ENCODE measurements at regions not wholly inside any gene's neighbourhood (a gene's known extent, or its start where the extent isn't known, plus 50 kb on each side); places are given as distances from the start of the nearest gene placed in this dataset.
"Not testable (repeated sequence)": the region's sequence is repeated elsewhere in the genome, so short reads cannot be mapped to it uniquely, and the experiment has no call there.

DNA sequence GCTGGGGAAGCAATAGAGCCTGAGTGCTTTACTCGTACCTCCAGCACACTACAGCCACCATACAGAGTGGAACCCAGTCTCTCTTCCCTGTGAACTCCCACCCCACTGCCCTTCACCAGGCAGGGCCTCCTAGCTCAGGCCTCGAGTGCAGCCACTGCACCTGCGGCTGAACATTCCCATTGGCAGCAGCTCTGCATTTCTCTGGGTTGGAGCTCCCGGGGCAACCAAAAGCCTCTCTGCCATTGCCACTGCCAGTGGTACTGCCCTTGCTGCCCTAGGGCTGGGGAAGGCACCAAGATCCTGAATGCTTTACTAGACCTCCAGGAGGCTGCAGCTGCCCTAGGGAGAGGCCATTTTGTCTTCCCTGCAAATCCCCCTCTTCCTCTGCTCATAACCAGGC, 266.8 kb downstream of the TDRD3 start:
- intact Hi-C loops (cut with micrococcal nuclease) = no loop called here
- H3K27me3 Mint-ChIP-seq = no peaks in the 10 kb centered on the region
- TF ChIP-seq, protein P1, sequence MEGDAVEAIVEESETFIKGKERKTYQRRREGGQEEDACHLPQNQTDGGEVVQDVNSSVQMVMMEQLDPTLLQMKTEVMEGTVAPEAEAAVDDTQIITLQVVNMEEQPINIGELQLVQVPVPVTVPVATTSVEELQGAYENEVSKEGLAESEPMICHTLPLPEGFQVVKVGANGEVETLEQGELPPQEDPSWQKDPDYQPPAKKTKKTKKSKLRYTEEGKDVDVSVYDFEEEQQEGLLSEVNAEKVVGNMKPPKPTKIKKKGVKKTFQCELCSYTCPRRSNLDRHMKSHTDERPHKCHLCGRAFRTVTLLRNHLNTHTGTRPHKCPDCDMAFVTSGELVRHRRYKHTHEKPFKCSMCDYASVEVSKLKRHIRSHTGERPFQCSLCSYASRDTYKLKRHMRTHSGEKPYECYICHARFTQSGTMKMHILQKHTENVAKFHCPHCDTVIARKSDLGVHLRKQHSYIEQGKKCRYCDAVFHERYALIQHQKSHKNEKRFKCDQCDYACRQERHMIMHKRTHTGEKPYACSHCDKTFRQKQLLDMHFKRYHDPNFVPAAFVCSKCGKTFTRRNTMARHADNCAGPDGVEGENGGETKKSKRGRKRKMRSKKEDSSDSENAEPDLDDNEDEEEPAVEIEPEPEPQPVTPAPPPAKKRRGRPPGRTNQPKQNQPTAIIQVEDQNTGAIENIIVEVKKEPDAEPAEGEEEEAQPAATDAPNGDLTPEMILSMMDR (IDR thresholded peaks at IDR 0.05) = no peak
- H3K4me1 Mint-ChIP-seq (ENCODE audit: low read depth) = no peaks in the 10 kb centered on the region
- peaks cover 2% of the 10 kb centered on the region for H3K9me3 Mint-ChIP-seq
- ChIA-PET CTCF (no interaction called here), POLR2A (no interaction called here)
- H3K36me3 Mint-ChIP-seq (ENCODE audit: low read depth) = no peaks in the 10 kb centered on the region
- ATAC-seq (no peak), DNase-seq (no peak)
- no peak overlapping the region for H3K27ac Mint-ChIP-seq
- H3K4me3 Mint-ChIP-seq = no peak overlapping the region

DNA sequence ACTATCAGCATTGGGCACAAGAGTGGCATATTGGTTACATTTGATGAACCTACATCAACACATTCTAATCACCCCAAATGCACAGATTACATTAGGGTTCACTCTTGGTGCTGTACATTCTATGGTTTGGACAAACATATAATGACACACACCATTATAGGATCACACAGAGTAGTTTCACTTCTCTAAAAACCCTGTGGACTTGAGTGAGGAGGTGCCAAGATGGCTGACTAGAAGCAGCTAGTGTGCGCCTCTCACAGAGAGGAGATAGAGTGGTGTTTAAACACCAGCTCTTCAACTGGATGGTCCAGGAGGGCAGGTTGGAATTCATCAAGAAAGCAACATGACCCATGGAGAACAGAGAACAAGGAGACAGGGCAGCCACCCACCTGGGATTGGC, 265.6 kb downstream of the TDRD3 start:
- no peak for ATAC-seq
- no peaks in the 10 kb centered on the region for H3K4me1 Mint-ChIP-seq (ENCODE audit: low read depth)
- ChIA-PET CTCF (no interaction called here), POLR2A (interaction anchor here (0.9 kb wide), 1 partner anchor 8 kb away, joined by 3 read pairs; no protein-coding TSS in a partner anchor)
- no peaks in the 10 kb centered on the region for H3K36me3 Mint-ChIP-seq (ENCODE audit: low read depth)
- intact Hi-C loops (cut with micrococcal nuclease) = no loop called here
- DNase-seq = no peak
- H3K27ac Mint-ChIP-seq = no peak overlapping the region
- peaks cover 2% of the 10 kb centered on the region for H3K9me3 Mint-ChIP-seq
- no peaks in the 10 kb centered on the region for H3K27me3 Mint-ChIP-seq
- TF ChIP-seq, protein P1 (IDR thresholded peaks at IDR 0.05) = no peak
- H3K4me3 Mint-ChIP-seq = no peak overlapping the region

DNA sequence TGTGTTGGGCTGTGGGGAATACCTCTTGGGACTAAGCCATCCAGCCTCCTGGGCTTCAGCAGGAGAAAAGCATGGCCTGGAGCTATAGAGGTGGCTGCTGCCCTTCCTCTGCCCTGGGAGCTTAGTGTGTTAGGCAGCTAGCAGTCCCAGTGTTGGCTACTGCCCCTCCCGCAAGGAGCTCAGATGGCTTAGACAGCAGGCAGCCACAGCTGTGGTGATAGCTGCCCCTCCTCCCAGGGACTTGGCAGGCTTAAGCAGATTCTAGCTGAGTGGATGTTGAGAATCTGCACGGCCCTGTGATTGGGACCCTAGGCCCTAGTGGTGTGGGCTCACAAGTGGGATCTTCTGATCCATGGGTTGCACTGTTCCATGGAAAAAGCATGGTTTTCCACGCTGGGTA, 264.5 kb downstream of the TDRD3 start:
- H3K4me3 Mint-ChIP-seq = no peak overlapping the region
- TF ChIP-seq, protein P1 (IDR thresholded peaks at IDR 0.05) = no peak
- ChIA-PET CTCF (no interaction called here), POLR2A (interaction anchor here (0.6 kb wide), 1 partner anchor 720 kb away, joined by 3 read pairs; no protein-coding TSS in a partner anchor)
- H3K9me3 Mint-ChIP-seq = peaks cover 2% of the 10 kb centered on the region
- intact Hi-C loops (cut with micrococcal nuclease) = no loop called here
- no peak for DNase-seq
- no peaks in the 10 kb centered on the region for H3K4me1 Mint-ChIP-seq (ENCODE audit: low read depth)
- no peak overlapping the region for H3K27ac Mint-ChIP-seq
- no peak for ATAC-seq
- no peaks in the 10 kb centered on the region for H3K27me3 Mint-ChIP-seq
- H3K36me3 Mint-ChIP-seq (ENCODE audit: low read depth) = no peaks in the 10 kb centered on the region

DNA sequence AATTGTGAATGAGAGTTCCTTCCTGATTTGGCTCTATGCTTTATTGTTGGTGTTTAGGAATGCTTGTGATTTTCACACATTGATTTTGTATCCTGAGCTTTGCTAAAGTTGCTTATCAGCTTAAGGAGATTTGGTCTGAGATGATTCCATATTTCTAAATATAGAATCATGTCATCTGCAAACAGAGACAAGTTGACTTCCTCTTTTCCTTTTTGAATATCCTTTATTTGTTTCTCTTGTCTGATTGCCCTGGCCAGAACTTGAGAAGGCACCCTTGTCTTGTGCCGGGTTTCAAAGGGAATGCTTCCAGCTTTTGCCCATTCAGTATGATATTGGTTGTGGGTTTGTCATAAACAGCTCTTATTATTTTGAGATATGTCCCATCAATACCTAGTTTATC, 260.6 kb downstream of the TDRD3 start:
- H3K36me3 Mint-ChIP-seq (ENCODE audit: low read depth); H3K27me3 Mint-ChIP-seq; ATAC-seq; H3K9me3 Mint-ChIP-seq; H3K27ac Mint-ChIP-seq; H3K4me3 Mint-ChIP-seq; DNase-seq; CTCF ChIA-PET; H3K4me1 Mint-ChIP-seq (ENCODE audit: low read depth); intact Hi-C loops (cut with micrococcal nuclease): not testable (repeated sequence)
- POLR2A ChIA-PET = interaction anchor here (0.7 to 1.2 kb wide), 2 partner anchors 11 to 866 kb away, joined by 4 to 5 read pairs; no protein-coding TSS in a partner anchor

DNA sequence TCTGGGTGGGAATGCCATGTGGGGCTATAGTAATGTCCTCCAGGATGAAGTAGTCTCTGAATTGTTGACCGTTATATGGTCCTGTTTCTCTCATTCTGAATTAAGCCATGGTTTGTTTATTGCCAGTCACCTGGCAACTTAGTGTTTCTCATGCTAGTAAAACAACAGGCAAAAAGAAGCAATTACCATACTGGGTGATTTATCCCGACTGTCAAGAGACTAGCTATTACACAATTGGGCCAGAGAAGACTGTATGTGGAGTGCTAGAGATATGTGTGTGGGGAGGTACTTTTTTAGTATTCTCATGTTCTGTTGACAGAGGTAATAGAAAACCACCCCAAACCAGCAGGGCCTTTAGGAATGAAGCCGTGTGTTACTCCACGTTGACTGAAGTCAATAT, 258.2 kb downstream of the TDRD3 start:
- no peaks in the 10 kb centered on the region for H3K4me1 Mint-ChIP-seq (ENCODE audit: low read depth)
- POLR2A ChIA-PET = interaction anchor here (1.0 kb wide), 1 partner anchor 7 kb away, joined by 3 read pairs; no protein-coding TSS in a partner anchor
- TF ChIP-seq, protein P1 (IDR thresholded peaks at IDR 0.05) = no peak
- no peak for ATAC-seq
- CTCF ChIA-PET = no interaction called here
- no peaks in the 10 kb centered on the region for H3K27me3 Mint-ChIP-seq
- intact Hi-C loops (cut with micrococcal nuclease) = no loop called here
- no peaks in the 10 kb centered on the region for H3K36me3 Mint-ChIP-seq (ENCODE audit: low read depth)
- DNase-seq = no peak
- peaks cover 2% of the 10 kb centered on the region for H3K9me3 Mint-ChIP-seq
- no peak overlapping the region for H3K4me3 Mint-ChIP-seq
- no peak overlapping the region for H3K27ac Mint-ChIP-seq

DNA sequence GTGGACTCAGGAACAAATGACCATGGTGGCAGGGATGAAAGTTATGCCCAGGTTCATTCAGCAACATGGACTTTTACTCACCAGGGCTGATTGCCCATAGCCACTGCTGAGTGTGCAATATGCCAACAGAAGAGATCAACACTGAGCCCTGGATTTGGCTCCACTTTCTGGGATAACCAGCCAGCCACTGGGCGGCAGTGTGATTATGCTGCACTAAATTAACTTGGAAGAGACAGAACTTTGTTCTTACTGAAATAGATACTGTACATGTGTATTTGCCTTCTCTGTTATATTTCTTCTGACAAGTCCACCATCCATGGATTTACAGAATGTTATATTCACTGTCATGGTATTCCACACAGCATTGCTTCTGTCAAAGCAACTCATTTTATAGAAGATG, 257.4 kb downstream of the TDRD3 start:
- H3K27me3 Mint-ChIP-seq = no peaks in the 10 kb centered on the region

More for the DNA sequence above, 257.4 kb downstream of the TDRD3 start:
- intact Hi-C loops (cut with micrococcal nuclease) = no loop called here
- H3K36me3 Mint-ChIP-seq (ENCODE audit: low read depth) = no peaks in the 10 kb centered on the region
- ChIA-PET POLR2A (interaction anchor here (1.0 kb wide), 1 partner anchor 8 kb away, joined by 3 read pairs; no protein-coding TSS in a partner anchor), CTCF (interaction anchor here (1.3 kb wide), 1 partner anchor 226 kb away, joined by 3 read pairs; no protein-coding TSS in a partner anchor)
- H3K27ac Mint-ChIP-seq = no peak overlapping the region
- no peak for ATAC-seq
- no peaks in the 10 kb centered on the region for H3K4me1 Mint-ChIP-seq (ENCODE audit: low read depth)
- no peak overlapping the region for H3K4me3 Mint-ChIP-seq
- peaks cover 2% of the 10 kb centered on the region for H3K9me3 Mint-ChIP-seq
- TF ChIP-seq, protein P1 (IDR thresholded peaks at IDR 0.05) = no peak
- no peak for DNase-seq
